SK-N-MC (cell line): ENCODE measurements at regions not wholly inside any gene's neighbourhood (a gene's known extent, or its start where the extent isn't known, plus 50 kb on each side); places are given as distances from the start of the nearest gene placed in this dataset.

Source experiments
- DNase-seq: peaks from one replicate; pipeline ENCODE4 v3.0.0-alpha.2; 2011; ENCODE audit warnings: low read depth, low spot score
- H3K27ac ChIP-seq: fragments of 200-600 bp; sonication (generic); 2 replicates; pipeline ENCODE4 v1.5.1; 2016; ENCODE audit warnings: mixed run types
- H3K36me3 ChIP-seq: fragments of 200-600 bp; sonication (generic); 2 replicates; pipeline ENCODE4 v1.6.1; 2017; ENCODE audit warnings: antibody characterized with exemption, low read length, mixed read lengths; ENCODE audit not compliant: insufficient read depth
- H3K4me3 ChIP-seq: fragments of 200-600 bp; sonication (generic); 2 replicates; pipeline ENCODE4 v1.5.1; 2016
- H3K9ac ChIP-seq: fragments of 200-600 bp; sonication (generic); 2 replicates; pipeline ENCODE4 v1.8.0; 2017; ENCODE audit warnings: mixed run types, mixed read lengths; ENCODE audit not compliant: insufficient read length
- H3K9me3 ChIP-seq: fragments of 200-600 bp; sonication (generic); 2 replicates; pipeline ENCODE4 v1.6.1; 2017; ENCODE audit warnings: low read depth, mild to moderate bottlenecking, antibody characterized with exemption, low read length, moderate library complexity, mixed read lengths
- EZH2 ChIP-seq: fragments of 200-600 bp; sonication (generic); IDR thresholded peaks from one replicate; pipeline ENCODE4 v1.6.1; 2017; ENCODE audit warnings: antibody characterized with exemption
- FOXP2 ChIP-seq: optimal IDR thresholded peaks from 2 replicates; pipeline ENCODE3; 2011; ENCODE audit warnings: mild to moderate bottlenecking, moderate library complexity; ENCODE audit not compliant: insufficient read depth; ENCODE audit errors: extremely low read length, control extremely low read depth
- POLR2AphosphoS5 ChIP-seq: IDR thresholded peaks from 2 replicates; pipeline ENCODE4 v1.6.1; 2012; ENCODE audit warnings: mild to moderate bottlenecking, low read depth, low read length, borderline replicate concordance

DNA sequence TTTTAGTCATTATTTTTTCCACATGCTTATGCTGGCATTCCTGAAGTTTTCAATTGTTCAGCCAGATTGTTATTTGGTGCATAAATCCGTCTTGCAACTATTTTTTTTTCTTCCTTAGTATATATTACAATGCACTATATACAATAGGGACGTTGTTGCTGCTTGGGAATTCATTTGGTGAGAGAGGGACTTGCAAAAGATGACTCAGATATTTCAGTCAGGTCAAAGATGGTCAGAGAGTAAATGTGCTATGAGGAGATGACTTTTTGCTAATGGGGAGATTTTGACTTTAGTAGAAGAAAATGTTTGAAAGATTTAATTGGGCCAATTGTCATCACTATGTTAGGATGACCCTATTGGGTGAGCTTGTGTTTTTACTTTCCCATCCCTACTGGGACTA lies 348.4 kb upstream of the MTPN start:
- no peaks in the 10 kb centered on the region for H3K36me3 ChIP-seq
- H3K9me3 ChIP-seq: no peaks in the 10 kb centered on the region
- no peak for TF ChIP-seq EZH2
- no peak for TF ChIP-seq FOXP2
- TF ChIP-seq POLR2AphosphoS5: no peak
- H3K27ac ChIP-seq: peak overlapping the region; percentile 94; the same call in 1 of the 2 replicates
- H3K9ac ChIP-seq: peak overlapping the region; percentile 64
- DNase-seq: no peak
- 0 out of 2 replicates have a peak overlapping the region, but pooled peaks have one; percentile 10 for H3K4me3 ChIP-seq

DNA sequence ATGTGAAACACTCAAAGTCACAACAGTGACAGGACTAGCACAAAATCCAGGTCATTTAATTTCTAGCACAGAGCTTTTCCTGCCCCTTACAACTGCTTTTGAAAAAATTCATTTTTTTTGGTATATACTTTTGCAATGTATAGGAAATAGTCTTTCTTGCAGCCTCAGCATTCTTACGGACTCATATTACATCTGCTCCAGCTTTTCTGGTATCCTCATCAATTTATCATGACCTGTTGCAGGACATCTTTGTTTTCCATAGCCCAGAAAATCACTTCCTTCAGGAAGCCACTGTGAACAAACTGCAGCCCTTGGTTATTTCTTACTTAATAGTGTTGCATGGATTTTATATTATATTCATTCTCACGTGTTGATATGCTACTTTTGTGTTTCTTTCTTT lies 347.9 kb upstream of the MTPN start:
- peak overlapping the region; percentile 94 for H3K27ac ChIP-seq
- no peaks in the 10 kb centered on the region for H3K9me3 ChIP-seq
- TF ChIP-seq POLR2AphosphoS5 (no peak), EZH2 (no peak)
- peak overlapping the region; percentile 64 for H3K9ac ChIP-seq
- DNase-seq: peak; percentile 64
- peak overlapping the region; percentile 65 for H3K4me3 ChIP-seq
- H3K36me3 ChIP-seq: no peaks in the 10 kb centered on the region

- TF ChIP-seq EZH2 (no peak), POLR2AphosphoS5 (peak; percentile 35; the same call in 1 of the 2 replicates)
- Histone ChIP-seq H3K4me3 (peak overlapping the region; percentile 65), H3K27ac (peak overlapping the region; percentile 94), H3K36me3 (no peaks in the 10 kb centered on the region), H3K9ac (peak overlapping the region; percentile 64), H3K9me3 (no peaks in the 10 kb centered on the region)
- peak; percentile 81 for DNase-seq
These were observed 347.0 kb upstream of the MTPN start for GRCh38 chr7:136324073-136324704.

GRCh38 chr7:136312592-136312991 lies 335.4 kb upstream of the MTPN start:
- TF ChIP-seq EZH2: no peak
- no peak for TF ChIP-seq POLR2AphosphoS5
- TF ChIP-seq FOXP2: no peak
- DNase-seq: no peak
- Histone ChIP-seq H3K9ac (no peak overlapping the region), H3K36me3 (no peaks in the 10 kb centered on the region), H3K9me3 (no peaks in the 10 kb centered on the region; the same call in 1 of the 2 replicates), H3K27ac (no peak overlapping the region), H3K4me3 (no peak overlapping the region)

GRCh38 chr7:136309407-136309806 lies 332.2 kb upstream of the MTPN start:
- 0 out of 2 replicates have a peak overlapping the region, but pooled peaks have one; percentile 29 for H3K27ac ChIP-seq
- no peaks in the 10 kb centered on the region for H3K36me3 ChIP-seq
- H3K9me3 ChIP-seq: no peaks in the 10 kb centered on the region; the same call in 1 of the 2 replicates
- DNase-seq: no peak
- no peak for TF ChIP-seq FOXP2
- no peak for TF ChIP-seq EZH2
- TF ChIP-seq POLR2AphosphoS5: no peak
- H3K9ac ChIP-seq: no peak overlapping the region
- no peak overlapping the region for H3K4me3 ChIP-seq

- no peaks in the 10 kb centered on the region for H3K36me3 ChIP-seq
- no peak overlapping the region for H3K27ac ChIP-seq
- no peak overlapping the region for H3K9ac ChIP-seq
- peaks cover 3% of the 10 kb centered on the region; the same call in 1 of the 2 replicates for H3K9me3 ChIP-seq
- no peak for TF ChIP-seq FOXP2
- no peak overlapping the region for H3K4me3 ChIP-seq
- DNase-seq: no peak
These were observed 331.1 kb upstream of the MTPN start for GRCh38 chr7:136308230-136308629.

- TF ChIP-seq FOXP2 (no peak), POLR2AphosphoS5 (no peak), EZH2 (no peak)
- DNase-seq: no peak
- H3K4me3 ChIP-seq: no peak overlapping the region
- no peaks in the 10 kb centered on the region for H3K36me3 ChIP-seq
- H3K27ac ChIP-seq: no peak overlapping the region
- no peak overlapping the region for H3K9ac ChIP-seq
- H3K9me3 ChIP-seq: peaks cover 3% of the 10 kb centered on the region; the same call in 1 of the 2 replicates
These were observed 326.0 kb upstream of the MTPN start for GRCh38 chr7:136303162-136303561.

- H3K36me3 ChIP-seq: no peaks in the 10 kb centered on the region
- no peak overlapping the region for H3K4me3 ChIP-seq
- no peak overlapping the region for H3K27ac ChIP-seq
- TF ChIP-seq POLR2AphosphoS5 (no peak), EZH2 (no peak), FOXP2 (no peak)
- H3K9ac ChIP-seq: no peak overlapping the region
- no peak for DNase-seq
- H3K9me3 ChIP-seq: 0 out of 2 replicates have a peak, but pooled peaks cover 3% of the 10 kb centered on the region
These were observed 324.9 kb upstream of the MTPN start for GRCh38 chr7:136302049-136302448.

DNA sequence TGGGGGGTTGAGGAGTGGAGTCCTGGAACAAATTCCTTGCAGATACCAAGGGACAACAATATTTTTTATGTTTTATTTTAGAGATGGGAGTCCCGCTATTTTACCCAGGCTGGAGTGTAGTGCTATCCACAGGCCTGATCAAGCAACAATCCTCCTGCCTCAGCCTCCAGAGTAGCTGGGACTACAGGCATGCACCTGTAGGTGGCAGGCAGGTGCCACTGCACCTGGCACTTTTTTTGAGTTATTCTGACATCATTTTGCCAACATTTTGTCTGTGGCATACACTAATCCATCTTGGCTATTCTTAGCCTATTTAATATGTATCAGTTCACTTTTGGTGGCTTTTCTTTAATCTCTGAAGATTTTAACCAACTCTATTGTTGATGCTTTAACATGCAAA lies 317.8 kb upstream of the MTPN start:
- DNase-seq: no peak
- Histone ChIP-seq H3K9ac (no peak overlapping the region), H3K4me3 (no peak overlapping the region), H3K36me3 (no peaks in the 10 kb centered on the region), H3K27ac (no peak overlapping the region), H3K9me3 (no peaks in the 10 kb centered on the region)
- no peak for TF ChIP-seq EZH2
- no peak for TF ChIP-seq FOXP2
- TF ChIP-seq POLR2AphosphoS5: no peak
